ENCODE measurements at regions not wholly inside any gene's neighbourhood (a gene's known extent, or its start where the extent isn't known, plus 50 kb on each side); places are given as distances from the start of the nearest gene placed in this dataset.
"Not testable (repeated sequence)": the region's sequence is repeated elsewhere in the genome, so short reads cannot be mapped to it uniquely, and the experiment has no call there.

DNA sequence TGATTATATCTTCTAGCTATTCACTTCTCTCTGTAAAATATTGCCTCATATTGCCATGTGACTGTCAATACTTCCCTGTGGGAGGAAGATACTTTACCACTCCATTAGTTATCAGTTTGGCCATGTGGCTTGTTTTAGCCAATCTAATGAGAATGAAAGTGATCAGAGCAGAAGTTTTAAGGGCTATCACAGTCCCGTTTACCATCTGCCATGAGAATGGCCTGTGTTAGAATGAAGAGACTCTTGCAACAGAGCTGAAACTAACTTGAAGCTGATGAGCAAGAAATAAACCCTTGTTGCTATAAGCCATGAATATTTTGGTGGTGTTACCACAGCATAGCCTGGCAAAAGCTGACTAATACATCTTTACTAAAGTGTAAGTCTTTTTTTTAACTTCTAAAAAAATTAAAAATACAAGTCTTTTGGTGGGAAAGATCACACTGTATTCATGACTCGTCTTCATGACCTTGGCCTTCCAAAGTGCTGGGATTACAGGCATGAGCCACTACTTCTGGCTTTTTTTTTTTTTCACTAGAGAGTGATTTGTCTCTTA, 68.0 kb upstream of the CTNNA1 start:
- no peak overlapping the region for H3K27ac Mint-ChIP-seq
- H3K27me3 Mint-ChIP-seq (ENCODE audit: low read depth, poor library complexity), result peaks cover 14% of the 10 kb centered on the region
- no peak for TF ChIP-seq CTCF (IDR thresholded peaks at IDR 0.05)
- no peak for DNase-seq
- no peak overlapping the region for H3K4me3 Mint-ChIP-seq
- H3K4me1 Mint-ChIP-seq, result peaks cover 9% of the 10 kb centered on the region
- H3K36me3 Mint-ChIP-seq (ENCODE audit: low read depth), result no peaks in the 10 kb centered on the region
- H3K9me3 Mint-ChIP-seq, result peaks cover 44% of the 10 kb centered on the region

DNA sequence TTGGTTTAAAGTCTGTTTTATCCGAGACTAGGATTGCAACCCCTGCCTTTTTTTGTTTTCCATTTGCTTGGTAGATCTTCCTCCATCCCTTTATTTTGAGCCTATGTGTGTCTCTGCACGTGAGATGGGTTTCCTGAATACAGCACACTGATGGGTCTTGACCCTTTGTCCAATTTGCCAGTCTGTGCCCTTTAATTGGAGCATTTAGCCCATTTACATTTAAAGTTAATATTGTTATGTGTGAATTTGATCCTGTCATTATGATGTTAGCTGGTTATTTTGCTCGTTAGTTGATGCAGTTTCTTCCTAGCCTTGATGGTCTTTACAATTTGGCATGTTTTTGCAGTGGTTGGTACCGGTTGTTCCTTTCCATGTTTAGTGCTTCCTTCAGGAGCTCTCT, 70.8 kb upstream of the CTNNA1 start:
- H3K36me3 Mint-ChIP-seq (ENCODE audit: low read depth); H3K4me3 Mint-ChIP-seq; H3K27ac Mint-ChIP-seq; DNase-seq; H3K4me1 Mint-ChIP-seq: not testable (repeated sequence)
- peaks cover 17% of the 10 kb centered on the region for H3K27me3 Mint-ChIP-seq (ENCODE audit: low read depth, poor library complexity)
- peaks cover 43% of the 10 kb centered on the region for H3K9me3 Mint-ChIP-seq

GRCh38 chr5:138678826-138679225, 74.4 kb upstream of the CTNNA1 start:
- Mint-ChIP-seq H3K27me3 (ENCODE audit: low read depth, poor library complexity) (peaks cover 21% of the 10 kb centered on the region), H3K9me3 (peaks cover 30% of the 10 kb centered on the region)
- H3K4me1 Mint-ChIP-seq; DNase-seq; H3K36me3 Mint-ChIP-seq (ENCODE audit: low read depth); H3K4me3 Mint-ChIP-seq; H3K27ac Mint-ChIP-seq: not testable (repeated sequence)

- Mint-ChIP-seq H3K27ac (no peak overlapping the region), H3K27me3 (ENCODE audit: low read depth, poor library complexity) (peaks cover 21% of the 10 kb centered on the region), H3K4me1 (no peaks in the 10 kb centered on the region), H3K4me3 (no peak overlapping the region), H3K9me3 (peaks cover 20% of the 10 kb centered on the region), H3K36me3 (ENCODE audit: low read depth) (no peaks in the 10 kb centered on the region)
- DNase-seq, result no peak
- TF ChIP-seq CTCF (IDR thresholded peaks at IDR 0.05), result no peak
These were observed 75.4 kb upstream of the CTNNA1 start for GRCh38 chr5:138677782-138678181.

DNA sequence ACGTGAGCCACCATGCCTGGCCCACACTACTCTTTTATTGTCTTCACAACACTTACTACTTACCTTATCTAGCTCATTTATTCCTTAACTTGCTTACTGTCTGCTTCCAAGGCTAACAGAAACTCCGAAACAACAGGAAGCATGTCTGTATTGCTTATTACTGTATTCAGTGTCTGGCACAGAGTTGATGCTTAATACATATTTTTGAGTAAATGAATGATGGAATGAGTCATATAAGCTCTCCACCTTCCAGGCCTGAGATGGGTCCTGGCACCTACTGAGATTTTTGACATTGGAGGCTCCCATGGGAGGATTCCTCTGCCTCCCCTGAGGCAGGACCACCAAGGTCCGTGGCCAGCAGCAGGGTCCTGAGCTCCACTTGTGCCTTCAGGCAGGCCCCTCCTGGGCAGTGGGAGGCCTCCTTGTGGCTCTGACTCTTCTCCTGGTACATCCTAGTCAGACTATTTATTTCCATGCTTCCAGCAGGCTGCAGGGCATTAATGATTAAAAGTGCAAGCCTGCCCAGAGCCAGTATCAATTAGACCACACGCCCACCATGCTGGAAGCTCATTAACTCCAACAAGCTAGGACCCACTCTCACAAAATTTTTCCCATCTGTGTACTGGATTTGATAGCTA, 76.5 kb upstream of the CTNNA1 start:
- Mint-ChIP-seq H3K4me3 (no peak overlapping the region), H3K36me3 (ENCODE audit: low read depth) (no peaks in the 10 kb centered on the region), H3K27ac (no peak overlapping the region), H3K4me1 (no peaks in the 10 kb centered on the region), H3K9me3 (peaks cover 17% of the 10 kb centered on the region), H3K27me3 (ENCODE audit: low read depth, poor library complexity) (peaks cover 24% of the 10 kb centered on the region)
- DNase-seq, result no peak
- TF ChIP-seq CTCF (IDR thresholded peaks at IDR 0.05), result no peak

DNA sequence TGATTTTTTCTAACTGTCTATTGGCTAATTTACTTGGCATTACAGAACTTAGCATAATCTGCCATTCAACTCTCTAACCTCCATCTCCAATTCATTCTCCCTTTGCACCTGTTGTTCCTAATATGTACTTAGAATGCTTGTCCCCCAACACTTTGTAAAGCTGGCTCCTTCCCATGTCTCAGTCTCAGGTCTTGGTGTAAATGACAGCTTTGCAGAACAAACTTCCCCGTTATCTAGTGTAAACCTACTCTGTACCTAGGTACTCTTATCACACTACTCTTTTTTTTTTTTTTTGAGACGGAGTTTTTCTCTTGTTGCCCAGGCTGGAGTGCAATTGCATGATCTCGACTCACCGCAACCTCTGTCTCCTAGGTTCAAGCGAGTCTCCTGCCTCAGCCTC, 77.2 kb upstream of the CTNNA1 start:
- Mint-ChIP-seq H3K36me3 (ENCODE audit: low read depth) (no peaks in the 10 kb centered on the region), H3K4me3 (no peak overlapping the region), H3K4me1 (no peaks in the 10 kb centered on the region), H3K27me3 (ENCODE audit: low read depth, poor library complexity) (peaks cover 18% of the 10 kb centered on the region), H3K27ac (no peak overlapping the region), H3K9me3 (peaks cover 15% of the 10 kb centered on the region)
- no peak for DNase-seq
- no peak for TF ChIP-seq CTCF (IDR thresholded peaks at IDR 0.05)

Data from nephron progenitor cell (in vitro differentiated cells).